ENCODE measurements at regions not wholly inside any gene's neighbourhood (a gene's known extent, or its start where the extent isn't known, plus 50 kb on each side); places are given as distances from the start of the nearest gene placed in this dataset.

DNA sequence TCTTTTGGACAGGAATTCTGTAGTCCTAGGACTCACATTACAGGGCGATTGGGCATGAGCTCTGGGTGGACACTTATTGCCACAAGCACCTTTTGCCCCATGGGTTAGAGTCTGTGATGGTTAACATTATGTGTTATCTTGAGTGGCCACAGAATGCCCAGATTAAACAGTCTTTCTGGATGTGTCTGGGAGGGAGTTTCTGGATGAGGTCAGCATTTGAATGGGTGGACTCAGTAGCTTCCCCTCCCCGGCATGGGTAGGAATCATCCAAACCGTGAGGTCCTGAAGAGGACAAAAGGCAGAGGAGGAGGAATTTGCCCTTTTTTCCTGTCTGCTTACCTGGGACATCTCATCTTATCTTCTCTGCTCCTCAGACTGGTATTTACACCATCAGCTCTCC is 85.6 kb downstream of the BMP4 start:
- no peak for TF ChIP-seq BHLHE40 (IDR thresholded peaks at IDR 0.05; ENCODE audit: borderline replicate concordance)
- TF ChIP-seq FOXM1 (IDR thresholded peaks at IDR 0.05; ENCODE audit: borderline replicate concordance), result no peak
- no peak for TF ChIP-seq SP1 (IDR thresholded peaks at IDR 0.05)

Data from HEK293T (cell line).